ENCODE measurements at regions not wholly inside any gene's neighbourhood (a gene's known extent, or its start where the extent isn't known, plus 50 kb on each side); places are given as distances from the start of the nearest gene placed in this dataset.

GRCh38 chr9:13885258-13885657, 428.7 kb downstream of the NFIB start:
- TF ChIP-seq POLR2AphosphoS5 (IDR thresholded peaks at IDR 0.05; ENCODE audit: low read depth) = no peak
- TF ChIP-seq CTCF (IDR thresholded peaks at IDR 0.05; ENCODE audit: insufficient read depth, low read length) = no peak
- TF ChIP-seq, protein P1, sequence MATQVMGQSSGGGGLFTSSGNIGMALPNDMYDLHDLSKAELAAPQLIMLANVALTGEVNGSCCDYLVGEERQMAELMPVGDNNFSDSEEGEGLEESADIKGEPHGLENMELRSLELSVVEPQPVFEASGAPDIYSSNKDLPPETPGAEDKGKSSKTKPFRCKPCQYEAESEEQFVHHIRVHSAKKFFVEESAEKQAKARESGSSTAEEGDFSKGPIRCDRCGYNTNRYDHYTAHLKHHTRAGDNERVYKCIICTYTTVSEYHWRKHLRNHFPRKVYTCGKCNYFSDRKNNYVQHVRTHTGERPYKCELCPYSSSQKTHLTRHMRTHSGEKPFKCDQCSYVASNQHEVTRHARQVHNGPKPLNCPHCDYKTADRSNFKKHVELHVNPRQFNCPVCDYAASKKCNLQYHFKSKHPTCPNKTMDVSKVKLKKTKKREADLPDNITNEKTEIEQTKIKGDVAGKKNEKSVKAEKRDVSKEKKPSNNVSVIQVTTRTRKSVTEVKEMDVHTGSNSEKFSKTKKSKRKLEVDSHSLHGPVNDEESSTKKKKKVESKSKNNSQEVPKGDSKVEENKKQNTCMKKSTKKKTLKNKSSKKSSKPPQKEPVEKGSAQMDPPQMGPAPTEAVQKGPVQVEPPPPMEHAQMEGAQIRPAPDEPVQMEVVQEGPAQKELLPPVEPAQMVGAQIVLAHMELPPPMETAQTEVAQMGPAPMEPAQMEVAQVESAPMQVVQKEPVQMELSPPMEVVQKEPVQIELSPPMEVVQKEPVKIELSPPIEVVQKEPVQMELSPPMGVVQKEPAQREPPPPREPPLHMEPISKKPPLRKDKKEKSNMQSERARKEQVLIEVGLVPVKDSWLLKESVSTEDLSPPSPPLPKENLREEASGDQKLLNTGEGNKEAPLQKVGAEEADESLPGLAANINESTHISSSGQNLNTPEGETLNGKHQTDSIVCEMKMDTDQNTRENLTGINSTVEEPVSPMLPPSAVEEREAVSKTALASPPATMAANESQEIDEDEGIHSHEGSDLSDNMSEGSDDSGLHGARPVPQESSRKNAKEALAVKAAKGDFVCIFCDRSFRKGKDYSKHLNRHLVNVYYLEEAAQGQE (IDR thresholded peaks at IDR 0.05; ENCODE audit: insufficient replicate concordance, low read depth) = no peak
- no peak for TF ChIP-seq SPI1 (IDR thresholded peaks at IDR 0.05; ENCODE audit: borderline replicate concordance, low read depth)
- no peak for TF ChIP-seq GABPA (IDR thresholded peaks at IDR 0.05; ENCODE audit: low read depth)
